H9 (cell line): ENCODE measurements at regions not wholly inside any gene's neighbourhood (a gene's known extent, or its start where the extent isn't known, plus 50 kb on each side); places are given as distances from the start of the nearest gene placed in this dataset.

ENCODE experiments used
- DNase-seq: peaks from one replicate; pipeline ENCODE4 v3.0.0-alpha.2; 2017
- H2AFZ ChIP-seq: one replicate; pipeline ENCODE4 v1.6.1; 2013; ENCODE audit warnings: mild to moderate bottlenecking, low read length, control low read depth, moderate library complexity
- H2AK5ac ChIP-seq: 2 replicates; pipeline ENCODE4 v1.6.1; 2013; ENCODE audit warnings: low read length, control low read depth, mixed read lengths; ENCODE audit not compliant: insufficient read length
- H2BK120ac ChIP-seq: one replicate; pipeline ENCODE4 v1.6.1; 2013; ENCODE audit warnings: low read depth, mild to moderate bottlenecking, low read length, control low read depth, inconsistent platforms; ENCODE audit not compliant: poor library complexity, severe bottlenecking
- H2BK12ac ChIP-seq: 2 replicates; pipeline ENCODE4 v1.6.1; 2013; ENCODE audit warnings: low read length, control low read depth, mixed read lengths, low read depth; ENCODE audit not compliant: insufficient read length
- H2BK15ac ChIP-seq: 2 replicates; pipeline ENCODE4 v1.6.1; 2013; ENCODE audit warnings: low read depth, low read length, control low read depth
- H2BK20ac ChIP-seq: one replicate; pipeline ENCODE4 v1.6.1; 2013; ENCODE audit warnings: low read depth, mild to moderate bottlenecking, low read length, control low read depth, inconsistent platforms; ENCODE audit not compliant: poor library complexity, severe bottlenecking
- H2BK5ac ChIP-seq: 2 replicates; pipeline ENCODE4 v1.6.1; 2013; ENCODE audit warnings: low read length, control low read depth, mixed read lengths; ENCODE audit not compliant: insufficient read length
- H3K14ac ChIP-seq: 2 replicates; pipeline ENCODE4 v1.6.1; 2013; ENCODE audit warnings: low read length, control low read depth; ENCODE audit not compliant: insufficient read depth
- H3K18ac ChIP-seq: 2 replicates; pipeline ENCODE4 v1.6.1; 2013; ENCODE audit warnings: low read depth, mild to moderate bottlenecking, mixed read lengths, low read length, control low read depth; ENCODE audit not compliant: insufficient read length
- H3K23ac ChIP-seq: 2 replicates; pipeline ENCODE4 v1.6.1; 2013; ENCODE audit warnings: low read length, control low read depth, mixed read lengths, low read depth; ENCODE audit not compliant: insufficient read length
- H3K23me2 ChIP-seq: 2 replicates; pipeline ENCODE4 v1.6.1; 2013; ENCODE audit warnings: low read depth, mild to moderate bottlenecking, mixed read lengths, low read length, control low read depth; ENCODE audit not compliant: insufficient read length, poor library complexity, severe bottlenecking
- H3K27ac ChIP-seq: 2 replicates; pipeline ENCODE4 v1.5.1; 2013; ENCODE audit warnings: low read length, control low read depth, mixed read lengths, low read depth; ENCODE audit not compliant: insufficient read length
- H3K27me3 ChIP-seq: 2 replicates; pipeline ENCODE4 v1.6.1; 2013; ENCODE audit warnings: low read length, control low read depth, inconsistent platforms; ENCODE audit not compliant: insufficient read depth
- H3K4ac ChIP-seq: 2 replicates; pipeline ENCODE4 v1.6.1; 2013; ENCODE audit warnings: low read depth, mild to moderate bottlenecking, control low read depth, inconsistent platforms, low read length, moderate library complexity
- H3K4me1 ChIP-seq: 2 replicates; pipeline ENCODE4 v1.6.1; 2013; ENCODE audit warnings: low read length, control low read depth, inconsistent platforms; ENCODE audit not compliant: insufficient read depth
- H3K4me2 ChIP-seq: 2 replicates; pipeline ENCODE4 v1.6.1; 2013; ENCODE audit warnings: low read length, control low read depth, mixed read lengths; ENCODE audit not compliant: insufficient read length, insufficient read depth
- H3K56ac ChIP-seq: 2 replicates; pipeline ENCODE4 v1.6.1; 2013; ENCODE audit warnings: low read depth, mild to moderate bottlenecking, mixed read lengths, low read length, control low read depth; ENCODE audit not compliant: insufficient read length
- H3K79me1 ChIP-seq: 2 replicates; pipeline ENCODE4 v1.6.1; 2013; ENCODE audit warnings: low read depth, mild to moderate bottlenecking, moderate library complexity, low read length, control low read depth, inconsistent platforms; ENCODE audit not compliant: insufficient read depth, poor library complexity, severe bottlenecking
- H3K79me2 ChIP-seq: 2 replicates; pipeline ENCODE4 v1.6.1; 2013; ENCODE audit warnings: low read length, control low read depth, inconsistent platforms; ENCODE audit not compliant: insufficient read depth
- H3K9ac ChIP-seq: 2 replicates; pipeline ENCODE4 v1.6.1; 2013; ENCODE audit warnings: low read length, control low read depth, mixed read lengths; ENCODE audit not compliant: insufficient read length; ENCODE audit errors: extremely low read depth
- H3K9me3 ChIP-seq: one replicate; pipeline ENCODE4 v1.6.1; 2013; ENCODE audit warnings: low read depth, low read length, inconsistent platforms; ENCODE audit not compliant: control insufficient read depth
- H3T11ph ChIP-seq: one replicate; pipeline ENCODE4 v1.6.1; 2013; ENCODE audit warnings: mild to moderate bottlenecking, low read length, control low read depth, inconsistent platforms
- H4K20me1 ChIP-seq: one replicate; pipeline ENCODE4 v1.6.1; 2013; ENCODE audit not compliant: control insufficient read depth, insufficient read length, insufficient read depth
- H4K5ac ChIP-seq: 2 replicates; pipeline ENCODE4 v1.6.1; 2013; ENCODE audit warnings: low read depth, mild to moderate bottlenecking, mixed read lengths, low read length, control low read depth; ENCODE audit not compliant: insufficient read length
- H4K8ac ChIP-seq: replicated peaks from 2 replicates; pipeline ENCODE4 v1.6.1; 2013; ENCODE audit warnings: low read length, control low read depth, mixed read lengths, low read depth; ENCODE audit not compliant: insufficient read length
- H4K91ac ChIP-seq: 2 replicates; pipeline ENCODE4 v1.6.1; 2013; ENCODE audit warnings: low read depth, mild to moderate bottlenecking, moderate library complexity, mixed read lengths, low read length, control low read depth; ENCODE audit not compliant: insufficient read length
- H3K27ac Mint-ChIP-seq, 3 experiments: 2 replicates in 2 of 3; 3 replicates in 1 of 3; pipeline ENCODE4 v1.8.0; 2020 to 2021; ENCODE audit warnings: mixed read lengths in 3 of 3, mild to moderate bottlenecking in 1 of 3, moderate library complexity in 1 of 3
- H3K27me3 Mint-ChIP-seq: 2 replicates; pipeline ENCODE4 v1.8.0; 2021; ENCODE audit warnings: low read depth, mild to moderate bottlenecking, moderate library complexity, mixed read lengths
- H3K36me3 Mint-ChIP-seq, 3 experiments: 2 replicates in 2 of 3; 3 replicates in 1 of 3; pipeline ENCODE4 v1.8.0; 2020 to 2021; ENCODE audit warnings: low read depth in 3 of 3, mixed read lengths in 3 of 3; ENCODE audit not compliant: insufficient read depth in 1 of 3
- H3K4me1 Mint-ChIP-seq, 2 experiments: 2 replicates each; pipeline ENCODE4 v1.8.0; 2020; ENCODE audit warnings: mixed read lengths in 2 of 2
- H3K4me3 Mint-ChIP-seq, 2 experiments: 2 replicates in 1 of 2; 3 replicates in 1 of 2; pipeline ENCODE4 v1.8.0; 2020 to 2021; ENCODE audit warnings: mild to moderate bottlenecking in 2 of 2, mixed read lengths in 2 of 2, moderate library complexity in 1 of 2
- H3K9me3 Mint-ChIP-seq, 2 experiments: 2 replicates in 1 of 2; 3 replicates in 1 of 2; pipeline ENCODE4 v1.8.0; 2020; ENCODE audit warnings: mild to moderate bottlenecking in 2 of 2, mixed read lengths in 2 of 2, moderate library complexity in 1 of 2
- CTCF ChIP-seq: fragments of 200-600 bp; sonication (generic); conservative IDR thresholded peaks from 3 replicates; pipeline ENCODE4 v1.8.0; 2021; ENCODE audit warnings: antibody characterized with exemption, mild to moderate bottlenecking
- WGBS: extraction: QIAGEN DNeasy Blood & Tissue Kit; methylation state at CpG from one replicate; pipeline ENCODE4 v1.1.7; 2013; ENCODE audit warnings: missing lambda C conversion rate, low lambda C conversion rate, mixed read lengths; ENCODE audit not compliant: insufficient read length; ENCODE audit errors: extremely low coverage; 5-methylcytosine and 5-hydroxymethylcytosine counted together

GRCh38 chr17:6919158-6919557 is 76.7 kb upstream of the ALOX12 start:
- Histone ChIP-seq H4K8ac (no peak overlapping the region), H3K9me3 (peaks cover 11% of the 10 kb centered on the region), H3K9ac (no peak overlapping the region), H3K79me1 (no peaks in the 10 kb centered on the region), H2BK5ac (no peak overlapping the region), H2BK12ac (no peak overlapping the region), H4K91ac (no peak overlapping the region), H3K4ac (no peak overlapping the region), H2BK120ac (no peak overlapping the region), H3K23ac (no peak overlapping the region), H3K56ac (no peak overlapping the region), H3K27me3 (no peaks in the 10 kb centered on the region), H3K4me2 (no peak overlapping the region), H2AK5ac (no peak overlapping the region), H3K4me1 (no peaks in the 10 kb centered on the region), H3K27ac (no peak overlapping the region), H2BK20ac (no peak overlapping the region), H2AFZ (no peak overlapping the region), H3K18ac (no peak overlapping the region), H3K79me2 (no peaks in the 10 kb centered on the region; the same call in 1 of the 2 replicates), H4K20me1 (no peaks in the 10 kb centered on the region), H3K23me2 (no peaks in the 10 kb centered on the region), H3K14ac (no peak overlapping the region), H2BK15ac (no peak overlapping the region), H4K5ac (no peak overlapping the region), H3T11ph (no peak overlapping the region)
- WGBS: no CpG with 5 or more reads among the region's 6 CpGs
- Mint-ChIP-seq H3K4me1 (no peaks in the 10 kb centered on the region; a peak in 1 of 4 replicates), H3K36me3 (peaks cover 0 to 47% (median 4%) of the 10 kb centered on the region in 3 experiments; a peak in 4 of 7 replicates), H3K4me3 (no peak overlapping the region), H3K9me3 (peaks cover 21 to 54% of the 10 kb centered on the region in 2 experiments), H3K27me3 (peaks cover 45% of the 10 kb centered on the region), H3K27ac (no peak overlapping the region)
- no peak for TF ChIP-seq CTCF
- DNase-seq: no peak
